Spleen (tissue), 7 donors: ENCODE measurements at regions not wholly inside any gene's neighbourhood (a gene's known extent, or its start where the extent isn't known, plus 50 kb on each side); places are given as distances from the start of the nearest gene placed in this dataset.

ENCODE experiments used
- POLR2A ChIP-seq, 3 donors: fragments of 450-650 bp; IDR thresholded peaks; one replicate each; pipeline ENCODE4 v1.5.1; 2017; ENCODE audit warnings: antibody characterized with exemption in 3 of 3, mild to moderate bottlenecking in 1 of 3
- POLR2AphosphoS5 ChIP-seq, 3 donors: sonication (generic); formaldehyde crosslinking; IDR thresholded peaks; one replicate each; pipeline ENCODE4 v1.5.1; 2017; ENCODE audit warnings: antibody characterized with exemption in 3 of 3
- TF ChIP-seq, protein P1 (sequence below), 11 experiments: fragments of 200-600 bp in 7 of 11; fragments of 450-650 bp in 4 of 11; sonication (generic) in 4 of 11; IDR thresholded peaks in 8 of 11; conservative IDR thresholded peaks in 3 of 11; 1 replicate in 7 of 11; 2 replicates in 4 of 11; pipeline versions ENCODE4 v1.4.0 to v1.8.0; 2016 to 2021; ENCODE audit warnings: antibody characterized with exemption in 11 of 11, inconsistent platforms in 4 of 11, mild to moderate bottlenecking in 1 of 11
- donor health status: DM: no; HTN: no; CAD: no; lungs with moderate emphysema.
- donor health status: DM: no; HTN: no; CAD: no.
- donor health status: DM: no; HTN: no; CAD: no.

- TF ChIP-seq, protein P1, sequence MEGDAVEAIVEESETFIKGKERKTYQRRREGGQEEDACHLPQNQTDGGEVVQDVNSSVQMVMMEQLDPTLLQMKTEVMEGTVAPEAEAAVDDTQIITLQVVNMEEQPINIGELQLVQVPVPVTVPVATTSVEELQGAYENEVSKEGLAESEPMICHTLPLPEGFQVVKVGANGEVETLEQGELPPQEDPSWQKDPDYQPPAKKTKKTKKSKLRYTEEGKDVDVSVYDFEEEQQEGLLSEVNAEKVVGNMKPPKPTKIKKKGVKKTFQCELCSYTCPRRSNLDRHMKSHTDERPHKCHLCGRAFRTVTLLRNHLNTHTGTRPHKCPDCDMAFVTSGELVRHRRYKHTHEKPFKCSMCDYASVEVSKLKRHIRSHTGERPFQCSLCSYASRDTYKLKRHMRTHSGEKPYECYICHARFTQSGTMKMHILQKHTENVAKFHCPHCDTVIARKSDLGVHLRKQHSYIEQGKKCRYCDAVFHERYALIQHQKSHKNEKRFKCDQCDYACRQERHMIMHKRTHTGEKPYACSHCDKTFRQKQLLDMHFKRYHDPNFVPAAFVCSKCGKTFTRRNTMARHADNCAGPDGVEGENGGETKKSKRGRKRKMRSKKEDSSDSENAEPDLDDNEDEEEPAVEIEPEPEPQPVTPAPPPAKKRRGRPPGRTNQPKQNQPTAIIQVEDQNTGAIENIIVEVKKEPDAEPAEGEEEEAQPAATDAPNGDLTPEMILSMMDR (IDR thresholded peaks at IDR 0.05 in 8 of 11, conservative IDR thresholded peaks at IDR 0.05 in 3 of 11): no peak
- TF ChIP-seq POLR2AphosphoS5 (IDR thresholded peaks at IDR 0.05): no peak
- TF ChIP-seq POLR2A (IDR thresholded peaks at IDR 0.05): no peak
Observed at GRCh38 chr2:144598906-144599305, 79.0 kb upstream of the ZEB2 start.
